PC-3 (cell line): ENCODE measurements at regions not wholly inside any gene's neighbourhood (a gene's known extent, or its start where the extent isn't known, plus 50 kb on each side); places are given as distances from the start of the nearest gene placed in this dataset.

Experiments
- ATAC-seq: fragments of 200-7000 bp; cut with Tn5 transposase; 2 replicates; pipeline ENCODE4 v1.9.1; 2020; ENCODE audit warnings: mild to moderate bottlenecking, moderate library complexity
- BruUV-seq: library from RNA; stranded (reverse); fragments of 400-500 nt; replicated peaks from 2 replicates; lab custom pipeline; 2021; lab: Mats Ljungman, UMichigan
- CTCF ChIA-PET: fragments of 300-600 bp; sonication (Branson Sonifier 250); formaldehyde crosslinking; loops from one replicate; lab custom pipeline; 2022; ENCODE audit warnings: antibody characterized with exemption; lab: Charles Lee
- POLR2A ChIA-PET: fragments of 300-600 bp; sonication (Branson Sonifier 250); formaldehyde crosslinking; loops from one replicate; lab custom pipeline; 2022; ENCODE audit warnings: antibody characterized with exemption; ENCODE audit not compliant: unreplicated experiment; lab: Charles Lee
- DNase-seq: peaks from one replicate; pipeline ENCODE4 v3.0.0-alpha.2; 2015
- H2AFZ ChIP-seq: fragments of 300-600 bp; sonication (generic); 2 replicates; pipeline ENCODE4 v1.6.0; 2016; ENCODE audit warnings: antibody characterized with exemption, low read length
- H3F3A ChIP-seq: fragments of 300-600 bp; sonication (generic); one replicate; pipeline ENCODE4 v1.6.0; 2017; ENCODE audit warnings: antibody characterized with exemption, low read length, control low read depth, mild to moderate bottlenecking; ENCODE audit not compliant: unreplicated experiment
- H3K27ac ChIP-seq: fragments of 300-600 bp; sonication (generic); 2 replicates; pipeline ENCODE4 v1.5.1; 2016; ENCODE audit warnings: mild to moderate bottlenecking, low read length
- H3K27me3 ChIP-seq: fragments of 300-600 bp; sonication (generic); 2 replicates; pipeline ENCODE4 v1.6.1; 2016; ENCODE audit warnings: low read length, mixed read lengths
- H3K36me3 ChIP-seq: fragments of 300-600 bp; sonication (generic); 2 replicates; pipeline ENCODE4 v1.6.1; 2016; ENCODE audit warnings: low read depth, mixed run types, low read length, mixed read lengths
- H3K4me1 ChIP-seq: fragments of 300-600 bp; sonication (generic); 2 replicates; pipeline ENCODE4 v1.5.1; 2016; ENCODE audit warnings: low read length; ENCODE audit not compliant: insufficient read depth
- H3K4me2 ChIP-seq: fragments of 300-600 bp; sonication (generic); 2 replicates; pipeline ENCODE4 v1.6.0; 2016; ENCODE audit warnings: low read length
- H3K4me3 ChIP-seq: fragments of 300-600 bp; sonication (generic); 2 replicates; pipeline ENCODE4 v1.5.1; 2016; ENCODE audit warnings: mild to moderate bottlenecking, low read length, mixed read lengths
- H3K79me2 ChIP-seq: fragments of 300-600 bp; sonication (generic); 2 replicates; pipeline ENCODE4 v1.6.1; 2017; ENCODE audit warnings: low read length, mixed read lengths
- H3K9ac ChIP-seq: fragments of 300-600 bp; sonication (generic); 2 replicates; pipeline ENCODE4 v1.6.0; 2016; ENCODE audit warnings: mild to moderate bottlenecking, low read length
- H3K9me2 ChIP-seq: fragments of 300-600 bp; sonication (generic); replicated peaks from 2 replicates; pipeline ENCODE4 v1.6.1; 2016; ENCODE audit warnings: mixed run types, low read length, mixed read lengths
- H3K9me3 ChIP-seq: fragments of 300-600 bp; sonication (generic); 2 replicates; pipeline ENCODE4 v1.6.1; 2016; ENCODE audit warnings: low read length, mixed read lengths
- H4K20me1 ChIP-seq: fragments of 300-600 bp; sonication (generic); 2 replicates; pipeline ENCODE4 v1.6.1; 2016; ENCODE audit warnings: low read length, mixed read lengths
- CTCF ChIP-seq: fragments of 300-600 bp; sonication (generic); conservative IDR thresholded peaks from 2 replicates; pipeline ENCODE4 v1.5.1; 2017; ENCODE audit warnings: antibody characterized with exemption, low read depth, mild to moderate bottlenecking, low read length
- EZH2 ChIP-seq: fragments of 300-600 bp; sonication (generic); IDR thresholded peaks from one replicate; pipeline ENCODE4 v1.6.1; 2017; ENCODE audit warnings: antibody characterized with exemption, mild to moderate bottlenecking, low read length; ENCODE audit not compliant: unreplicated experiment
- EZH2phosphoT487 ChIP-seq: fragments of 300-600 bp; sonication (generic); IDR thresholded peaks from 2 replicates; pipeline ENCODE4 v1.6.1; 2018; ENCODE audit warnings: mild to moderate bottlenecking, antibody characterized with exemption, low read length, borderline replicate concordance
- intact Hi-C: fragments of 100-400 bp; cut with micrococcal nuclease; formaldehyde crosslinking; loops from 2 replicates; pipeline ENCODE4 v1.9.0; 2023

GRCh38 chr4:180541678-180542077 is 1701.5 kb upstream of the TENM3 start:
- Histone ChIP-seq H3K9ac (no peak overlapping the region), H3K36me3 (no peaks in the 10 kb centered on the region), H3K4me1 (no peaks in the 10 kb centered on the region), H3K27me3 (peaks cover 50% of the 10 kb centered on the region), H3K79me2 (no peaks in the 10 kb centered on the region), H3K9me2 (no peaks in the 10 kb centered on the region), H3K4me3 (no peak overlapping the region), H3K4me2 (no peak overlapping the region), H4K20me1 (no peaks in the 10 kb centered on the region), H3K9me3 (no peaks in the 10 kb centered on the region), H2AFZ (no peak overlapping the region), H3K27ac (no peak overlapping the region), H3F3A (no peaks in the 10 kb centered on the region)
- DNase-seq (no peak), ATAC-seq (no peak)
- BruUV-seq: no TSS peak
- ChIA-PET POLR2A (no interaction called here), CTCF (no interaction called here)
- intact Hi-C loops: no loop called here
- no peak for TF ChIP-seq EZH2
- TF ChIP-seq CTCF: no peak
- TF ChIP-seq EZH2phosphoT487: no peak

GRCh38 chr4:180542445-180543100 is 1700.6 kb upstream of the TENM3 start:
- no TSS peak for BruUV-seq

More at GRCh38 chr4:180542445-180543100, 1700.6 kb upstream of the TENM3 start:
- DNase-seq (peak; percentile 67), ATAC-seq (no peak)
- no peak overlapping the region for H3K27ac ChIP-seq
- no peaks in the 10 kb centered on the region for H4K20me1 ChIP-seq
- no peaks in the 10 kb centered on the region for H3K36me3 ChIP-seq
- intact Hi-C loops: no loop called here
- H3F3A ChIP-seq: no peaks in the 10 kb centered on the region
- no peak overlapping the region for H3K4me3 ChIP-seq
- H3K27me3 ChIP-seq: peaks cover 46% of the 10 kb centered on the region
- TF ChIP-seq EZH2: no peak
- TF ChIP-seq CTCF: no peak
- no peak for TF ChIP-seq EZH2phosphoT487
- H3K9ac ChIP-seq: no peak overlapping the region
- no peaks in the 10 kb centered on the region for H3K79me2 ChIP-seq
- ChIA-PET POLR2A (no interaction called here), CTCF (no interaction called here)
- no peak overlapping the region for H2AFZ ChIP-seq
- H3K4me1 ChIP-seq: no peaks in the 10 kb centered on the region
- H3K4me2 ChIP-seq: no peak overlapping the region
- H3K9me2 ChIP-seq: no peaks in the 10 kb centered on the region
- no peaks in the 10 kb centered on the region for H3K9me3 ChIP-seq
